ENCODE measurements at regions not wholly inside any gene's neighbourhood (a gene's known extent, or its start where the extent isn't known, plus 50 kb on each side); places are given as distances from the start of the nearest gene placed in this dataset.

GRCh38 chr17:33804401-33804800, 450.7 kb upstream of the CCL2 start:
- TF ChIP-seq CTCF (IDR thresholded peaks at IDR 0.05) (no peak), EP300 (IDR thresholded peaks at IDR 0.05; ENCODE audit: low read depth) (no peak), POLR2A (IDR thresholded peaks at IDR 0.05) (no peak)

Data from transverse colon (tissue), 3 donors.